ENCODE measurements at regions not wholly inside any gene's neighbourhood (a gene's known extent, or its start where the extent isn't known, plus 50 kb on each side); places are given as distances from the start of the nearest gene placed in this dataset.

DNA sequence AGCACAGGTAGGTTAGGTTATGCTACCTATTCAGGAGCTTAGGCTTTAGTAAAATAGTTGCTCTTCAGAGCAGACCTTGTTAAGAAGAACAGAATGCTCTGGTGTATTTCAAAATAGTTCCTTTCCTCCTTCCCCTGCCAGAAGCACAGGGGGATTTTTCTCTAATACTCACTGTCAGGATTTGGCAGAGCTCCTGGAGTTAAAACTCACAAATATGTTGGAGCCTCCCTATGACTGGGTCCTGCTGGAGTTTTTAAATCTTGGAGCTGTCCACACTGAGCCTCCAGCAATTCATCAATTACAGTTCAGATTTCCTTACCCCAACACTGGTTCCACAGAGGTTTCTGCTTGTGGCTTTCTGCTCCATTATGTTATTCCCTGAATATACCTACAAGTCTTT, 1233.8 kb upstream of the WWC1 start:
- Histone ChIP-seq H3K27ac (no peak overlapping the region), H3K4me1 (no peaks in the 10 kb centered on the region), H3K9me3 (no peaks in the 10 kb centered on the region), H3K4me3 (no peak overlapping the region), H3K36me3 (no peaks in the 10 kb centered on the region), H3K27me3 (no peaks in the 10 kb centered on the region)
- no peak for DNase-seq
- ATAC-seq, result no peak
- TF ChIP-seq, protein P1, sequence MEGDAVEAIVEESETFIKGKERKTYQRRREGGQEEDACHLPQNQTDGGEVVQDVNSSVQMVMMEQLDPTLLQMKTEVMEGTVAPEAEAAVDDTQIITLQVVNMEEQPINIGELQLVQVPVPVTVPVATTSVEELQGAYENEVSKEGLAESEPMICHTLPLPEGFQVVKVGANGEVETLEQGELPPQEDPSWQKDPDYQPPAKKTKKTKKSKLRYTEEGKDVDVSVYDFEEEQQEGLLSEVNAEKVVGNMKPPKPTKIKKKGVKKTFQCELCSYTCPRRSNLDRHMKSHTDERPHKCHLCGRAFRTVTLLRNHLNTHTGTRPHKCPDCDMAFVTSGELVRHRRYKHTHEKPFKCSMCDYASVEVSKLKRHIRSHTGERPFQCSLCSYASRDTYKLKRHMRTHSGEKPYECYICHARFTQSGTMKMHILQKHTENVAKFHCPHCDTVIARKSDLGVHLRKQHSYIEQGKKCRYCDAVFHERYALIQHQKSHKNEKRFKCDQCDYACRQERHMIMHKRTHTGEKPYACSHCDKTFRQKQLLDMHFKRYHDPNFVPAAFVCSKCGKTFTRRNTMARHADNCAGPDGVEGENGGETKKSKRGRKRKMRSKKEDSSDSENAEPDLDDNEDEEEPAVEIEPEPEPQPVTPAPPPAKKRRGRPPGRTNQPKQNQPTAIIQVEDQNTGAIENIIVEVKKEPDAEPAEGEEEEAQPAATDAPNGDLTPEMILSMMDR (IDR thresholded peaks at IDR 0.05), result no peak
- intact Hi-C loops (cut with DNase I), result no loop called here

GRCh38 chr5:167061695-167062094, 1229.8 kb upstream of the WWC1 start:
- ATAC-seq, result no peak
- 10% methylated on average over 4 of the region's 4 CpGs for WGBS (ENCODE audit: insufficient coverage, low coverage, low lambda C conversion rate, missing lambda C conversion rate)
- intact Hi-C loops (cut with DNase I), result no loop called here
- TF ChIP-seq, protein P1 (IDR thresholded peaks at IDR 0.05), result no peak
- no peak for TF ChIP-seq POLR2A (IDR thresholded peaks at IDR 0.05)
- no peaks in the 10 kb centered on the region for H3K36me3 ChIP-seq
- no peaks in the 10 kb centered on the region for H3K9me3 ChIP-seq
- DNase-seq, result no peak
- no peak overlapping the region for H3K27ac ChIP-seq
- no peaks in the 10 kb centered on the region for H3K4me1 ChIP-seq
- no peaks in the 10 kb centered on the region for H3K27me3 ChIP-seq
- H3K4me3 ChIP-seq, result no peak overlapping the region

- 36% methylated on average over 4 of the region's 4 CpGs for WGBS (ENCODE audit: insufficient coverage, low coverage, low lambda C conversion rate, missing lambda C conversion rate)
- no peak overlapping the region for H3K4me3 ChIP-seq
- DNase-seq (no peak), ATAC-seq (no peak)
- no peaks in the 10 kb centered on the region for H3K9me3 ChIP-seq
- intact Hi-C loops (cut with DNase I), result no loop called here
- H3K36me3 ChIP-seq, result no peaks in the 10 kb centered on the region
- TF ChIP-seq POLR2A (IDR thresholded peaks at IDR 0.05), result no peak
- TF ChIP-seq, protein P1 (IDR thresholded peaks at IDR 0.05), result no peak
- no peaks in the 10 kb centered on the region for H3K27me3 ChIP-seq
- H3K27ac ChIP-seq, result no peak overlapping the region
- H3K4me1 ChIP-seq, result no peaks in the 10 kb centered on the region
These were observed 1228.3 kb upstream of the WWC1 start for GRCh38 chr5:167063116-167063515.

DNA sequence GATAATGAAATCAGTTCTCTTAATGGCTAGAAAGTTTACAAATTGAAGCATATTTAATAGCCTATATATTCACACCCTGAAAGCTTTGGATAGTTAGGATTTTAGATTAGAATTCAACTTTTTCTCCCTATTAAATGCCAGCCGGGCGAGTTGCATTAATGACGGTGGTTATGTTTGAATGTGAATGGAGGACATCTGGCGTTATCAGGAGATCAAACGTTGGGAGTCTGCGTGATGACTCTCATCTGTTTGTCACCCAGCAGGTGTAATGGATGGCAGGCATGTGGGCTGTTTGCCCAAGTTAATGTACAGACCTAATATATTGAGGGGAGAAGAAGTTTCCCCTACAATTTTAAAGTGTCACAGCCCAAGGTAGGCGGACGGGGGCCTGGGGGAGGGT, 1227.7 kb upstream of the WWC1 start:
- no peak for DNase-seq
- Histone ChIP-seq H3K4me3 (no peak overlapping the region), H3K4me1 (no peaks in the 10 kb centered on the region), H3K27ac (no peak overlapping the region), H3K36me3 (no peaks in the 10 kb centered on the region), H3K27me3 (no peaks in the 10 kb centered on the region), H3K9me3 (no peaks in the 10 kb centered on the region)
- WGBS (ENCODE audit: insufficient coverage, low coverage, low lambda C conversion rate, missing lambda C conversion rate), result 74% methylated on average over 8 of the region's 8 CpGs
- no peak for ATAC-seq
- TF ChIP-seq POLR2A (IDR thresholded peaks at IDR 0.05), result no peak
- TF ChIP-seq, protein P1 (IDR thresholded peaks at IDR 0.05), result no peak
- intact Hi-C loops (cut with DNase I), result no loop called here

DNA sequence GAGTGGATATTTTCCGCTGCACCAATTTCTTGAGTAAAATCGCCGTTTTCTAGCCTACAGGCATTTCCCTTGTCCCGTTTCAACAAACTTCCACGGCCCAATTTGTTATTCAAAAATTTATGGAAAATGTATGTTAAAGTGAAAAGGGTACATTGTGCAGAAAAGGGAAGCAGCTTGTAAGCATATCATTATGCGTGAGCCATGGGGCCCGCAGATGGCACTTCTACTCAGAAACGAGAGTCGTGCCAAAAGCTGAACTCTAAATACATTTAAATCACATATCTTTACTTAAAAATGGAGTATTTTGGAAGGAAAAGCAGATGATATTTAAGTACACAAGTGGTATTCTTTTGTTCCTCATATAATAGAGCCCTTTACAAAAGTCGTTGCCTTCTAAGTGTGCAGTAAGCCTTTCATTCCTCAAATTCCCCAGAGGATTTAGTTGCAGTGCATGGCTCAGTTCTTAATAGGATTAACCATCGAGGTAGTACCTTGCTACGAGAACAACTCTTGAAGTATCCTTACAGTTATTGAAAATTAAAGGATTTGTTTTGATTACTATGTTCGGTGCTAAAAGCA, 1227.2 kb upstream of the WWC1 start:
- intact Hi-C loops (cut with DNase I), result no loop called here
- no peak overlapping the region for H3K27ac ChIP-seq
- WGBS (ENCODE audit: insufficient coverage, low coverage, low lambda C conversion rate, missing lambda C conversion rate), result 49% methylated on average over 13 of the region's 13 CpGs
- ATAC-seq (no peak), DNase-seq (no peak)
- no peaks in the 10 kb centered on the region for H3K4me1 ChIP-seq
- H3K27me3 ChIP-seq, result no peaks in the 10 kb centered on the region
- no peaks in the 10 kb centered on the region for H3K9me3 ChIP-seq
- TF ChIP-seq, protein P1 (IDR thresholded peaks at IDR 0.05), result no peak
- TF ChIP-seq POLR2A (IDR thresholded peaks at IDR 0.05), result no peak
- H3K4me3 ChIP-seq, result no peak overlapping the region
- H3K36me3 ChIP-seq, result no peaks in the 10 kb centered on the region
